GM12878 (cell line): ENCODE measurements at regions not wholly inside any gene's neighbourhood (a gene's known extent, or its start where the extent isn't known, plus 50 kb on each side); places are given as distances from the start of the nearest gene placed in this dataset.

Experiments
- ATAC-seq: fragments of 200-7000 bp; cut with Tn5 transposase; 3 replicates; pipeline ENCODE4 v1.9.1; 2020; ENCODE audit warnings: mild to moderate bottlenecking, moderate library complexity
- BruUV-seq: library from RNA; stranded (reverse); fragments of 400-500 nt; replicated peaks from 2 replicates; lab custom pipeline; 2021; lab: Mats Ljungman, UMichigan
- CTCF ChIA-PET: fragments of 300-600 bp; sonication (Branson Sonifier 250); formaldehyde crosslinking; extraction: SDS; loops from one replicate; lab custom pipeline; 2021; ENCODE audit warnings: inconsistent platforms; lab: Yijun Ruan, JAX
- POLR2A ChIA-PET: fragments of 350-600 bp; formaldehyde crosslinking; extraction: SDS; loops from one replicate; lab custom pipeline; 2021; ENCODE audit warnings: inconsistent platforms; lab: Charles Lee
- RAD21 ChIA-PET: fragments of 300-600 bp; sonication (Branson Sonifier 250); formaldehyde crosslinking; loops from one replicate; lab custom pipeline; 2023; ENCODE audit warnings: antibody characterized with exemption; ENCODE audit not compliant: unreplicated experiment; lab: Charles Lee
- SMC1A ChIA-PET: fragments of 300-600 bp; sonication (Branson Sonifier 250); formaldehyde crosslinking; loops from one replicate; lab custom pipeline; 2023; ENCODE audit not compliant: unreplicated experiment, uncharacterized antibody; lab: Charles Lee
- DNase-seq: peaks from one replicate; pipeline ENCODE4 v3.0.0-alpha.2; 2011; ENCODE audit warnings: low read depth, low spot score
- FAIRE-seq: peaks from 3 replicates; lab custom pipeline; 2011; peaks lifted over from hg19 to GRCh38; lab: Jason Lieb, UNC
- H2AFZ ChIP-seq: 2 replicates; pipeline ENCODE4 v1.6.0; 2011; ENCODE audit warnings: low read depth, low read length, control low read depth; ENCODE audit not compliant: control insufficient read depth
- H3K27ac ChIP-seq: 2 replicates; pipeline ENCODE4 v1.5.1; 2011; ENCODE audit warnings: control low read depth; ENCODE audit not compliant: control insufficient read depth, insufficient read depth
- H3K27me3 ChIP-seq, 2 experiments: replicated peaks in 1 of 2; 2 replicates each; pipeline versions ENCODE4 v1.6.0 to v1.6.1; 2011; ENCODE audit warnings: low read length in 1 of 2; ENCODE audit not compliant: control insufficient read depth in 2 of 2, insufficient read depth in 2 of 2
- H3K36me3 ChIP-seq, 2 experiments: 2 replicates each; pipeline ENCODE4 v1.5.1; 2011; ENCODE audit warnings: low read length in 1 of 2; ENCODE audit not compliant: control insufficient read depth in 2 of 2, insufficient read depth in 2 of 2
- H3K4me1 ChIP-seq: 2 replicates; pipeline ENCODE4 v1.6.1; 2011; ENCODE audit warnings: mild to moderate bottlenecking, low read length, moderate library complexity, mixed read lengths; ENCODE audit not compliant: control insufficient read depth, insufficient read depth
- H3K4me2 ChIP-seq: 2 replicates; pipeline ENCODE4 v1.6.0; 2011; ENCODE audit warnings: control low read depth; ENCODE audit not compliant: control insufficient read depth, insufficient read depth
- H3K4me3 ChIP-seq: fragments of 200-600 bp; sonication (generic); 2 replicates; pipeline ENCODE4 v1.5.1; 2016
- H3K79me2 ChIP-seq: 2 replicates; pipeline ENCODE4 v1.6.0; 2011; ENCODE audit warnings: low read length; ENCODE audit not compliant: control insufficient read depth, insufficient read depth
- H3K9ac ChIP-seq: 2 replicates; pipeline ENCODE4 v1.8.0; 2011; ENCODE audit warnings: low read length, control low read depth, mixed read lengths; ENCODE audit not compliant: control insufficient read depth, insufficient read depth
- H3K9me3 ChIP-seq: replicated peaks from 3 replicates; pipeline ENCODE4 v1.5.1; 2011; ENCODE audit warnings: mild to moderate bottlenecking, low read length; ENCODE audit not compliant: control insufficient read depth, insufficient read depth
- H4K20me1 ChIP-seq: 2 replicates; pipeline ENCODE4 v1.6.0; 2011; ENCODE audit not compliant: control insufficient read depth, insufficient read depth
- CREB1 ChIP-seq: IDR thresholded peaks from 2 replicates; pipeline ENCODE4 v1.6.1; 2012; ENCODE audit warnings: low read depth, mild to moderate bottlenecking, inconsistent platforms
- EGR1 ChIP-seq, 2 experiments: IDR thresholded peaks; 1 replicate in 1 of 2; 2 replicates in 1 of 2; pipeline ENCODE4 v1.6.1; 2011 to 2012; ENCODE audit warnings: low read depth in 2 of 2, low read length in 2 of 2, borderline replicate concordance in 1 of 2, mild to moderate bottlenecking in 1 of 2, moderate library complexity in 1 of 2
- FOXM1 ChIP-seq: IDR thresholded peaks from 2 replicates; pipeline ENCODE4 v1.6.1; 2012; ENCODE audit warnings: low read depth, mild to moderate bottlenecking, inconsistent platforms, low read length, moderate library complexity
- HDAC6 ChIP-seq: fragments of 200-600 bp; sonication (generic); IDR thresholded peaks from one replicate; pipeline ENCODE4 v1.8.0; 2017; ENCODE audit warnings: antibody characterized with exemption; ENCODE audit not compliant: unreplicated experiment
- NR2C1 ChIP-seq: fragments of 450-650 bp; IDR thresholded peaks from 2 replicates; pipeline ENCODE4 v1.6.1; 2017; ENCODE audit warnings: antibody characterized with exemption, mild to moderate bottlenecking, moderate library complexity
- SIX5 ChIP-seq: IDR thresholded peaks from 2 replicates; pipeline ENCODE4 v1.6.1; 2011; ENCODE audit warnings: mild to moderate bottlenecking, low read depth, low read length, moderate library complexity; ENCODE audit not compliant: severe bottlenecking
- SRF ChIP-seq, 2 experiments: IDR thresholded peaks; 2 replicates each; pipeline ENCODE4 v1.6.1; 2011; ENCODE audit warnings: low read depth in 2 of 2, low read length in 2 of 2, mild to moderate bottlenecking in 1 of 2, moderate library complexity in 1 of 2
- SUZ12 ChIP-seq: fragments of 200-600 bp; sonication (generic); IDR thresholded peaks from one replicate; pipeline ENCODE4 v1.6.1; 2018; ENCODE audit warnings: antibody characterized with exemption, mild to moderate bottlenecking; ENCODE audit not compliant: unreplicated experiment
- TAF1 ChIP-seq: IDR thresholded peaks from 2 replicates; pipeline ENCODE4 v1.6.1; 2011; ENCODE audit warnings: mild to moderate bottlenecking, low read depth, low read length, borderline replicate concordance
- WGBS: methylation state at CpG from one replicate; pipeline ENCODE4 v1.1.6; 2016; ENCODE audit warnings: low lambda C conversion rate; ENCODE audit not compliant: insufficient replicate concordance, insufficient coverage; ENCODE audit errors: missing lambda C conversion rate; 5-methylcytosine and 5-hydroxymethylcytosine counted together
- in situ Hi-C: fragments of 300-500 bp; cut with MboI; formaldehyde crosslinking; loops from 9 replicates; pipeline ENCODE4 v1.14.3; 2018; ENCODE audit warnings: mixed read lengths
- intact Hi-C: fragments of 100-400 bp; cut with micrococcal nuclease; formaldehyde crosslinking; loops from one replicate; pipeline ENCODE4 v1.14.2; 2022; ENCODE audit not compliant: unreplicated experiment
- TF ChIP-seq, protein P1 (sequence below): fragments of 450-650 bp; IDR thresholded peaks from 2 replicates; pipeline ENCODE4 v1.6.1; 2017; ENCODE audit warnings: mild to moderate bottlenecking, moderate library complexity
- TF ChIP-seq, protein P2 (sequence below): IDR thresholded peaks from 2 replicates; pipeline ENCODE4 v1.6.1; 2012; ENCODE audit warnings: low read depth, low read length, improper control_type of control experiment
- TF ChIP-seq, protein P3 (sequence below): fragments of 450-650 bp; IDR thresholded peaks from 2 replicates; pipeline ENCODE4 v1.6.1; 2017; ENCODE audit warnings: borderline replicate concordance

DNA sequence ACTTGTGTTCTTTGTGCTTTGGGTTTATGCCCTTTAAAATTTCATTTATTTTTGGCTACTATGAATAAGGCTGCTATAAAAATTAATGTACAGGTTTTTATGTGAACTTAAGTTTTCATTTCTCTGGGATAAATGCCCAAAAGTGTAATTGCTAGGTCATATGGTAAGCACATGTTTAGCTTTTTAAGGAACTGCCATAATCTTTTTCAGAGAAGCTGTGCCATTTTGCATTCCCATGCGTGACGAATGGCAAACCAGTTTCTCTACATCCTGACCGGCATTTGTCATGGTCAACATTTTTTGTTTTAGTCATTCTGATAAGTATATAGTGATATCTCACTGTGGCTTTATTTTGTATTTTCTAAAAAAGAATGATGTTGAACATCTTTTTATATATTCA is 236.0 kb upstream of the SGK1 start (continued):
- TF ChIP-seq, protein P1, sequence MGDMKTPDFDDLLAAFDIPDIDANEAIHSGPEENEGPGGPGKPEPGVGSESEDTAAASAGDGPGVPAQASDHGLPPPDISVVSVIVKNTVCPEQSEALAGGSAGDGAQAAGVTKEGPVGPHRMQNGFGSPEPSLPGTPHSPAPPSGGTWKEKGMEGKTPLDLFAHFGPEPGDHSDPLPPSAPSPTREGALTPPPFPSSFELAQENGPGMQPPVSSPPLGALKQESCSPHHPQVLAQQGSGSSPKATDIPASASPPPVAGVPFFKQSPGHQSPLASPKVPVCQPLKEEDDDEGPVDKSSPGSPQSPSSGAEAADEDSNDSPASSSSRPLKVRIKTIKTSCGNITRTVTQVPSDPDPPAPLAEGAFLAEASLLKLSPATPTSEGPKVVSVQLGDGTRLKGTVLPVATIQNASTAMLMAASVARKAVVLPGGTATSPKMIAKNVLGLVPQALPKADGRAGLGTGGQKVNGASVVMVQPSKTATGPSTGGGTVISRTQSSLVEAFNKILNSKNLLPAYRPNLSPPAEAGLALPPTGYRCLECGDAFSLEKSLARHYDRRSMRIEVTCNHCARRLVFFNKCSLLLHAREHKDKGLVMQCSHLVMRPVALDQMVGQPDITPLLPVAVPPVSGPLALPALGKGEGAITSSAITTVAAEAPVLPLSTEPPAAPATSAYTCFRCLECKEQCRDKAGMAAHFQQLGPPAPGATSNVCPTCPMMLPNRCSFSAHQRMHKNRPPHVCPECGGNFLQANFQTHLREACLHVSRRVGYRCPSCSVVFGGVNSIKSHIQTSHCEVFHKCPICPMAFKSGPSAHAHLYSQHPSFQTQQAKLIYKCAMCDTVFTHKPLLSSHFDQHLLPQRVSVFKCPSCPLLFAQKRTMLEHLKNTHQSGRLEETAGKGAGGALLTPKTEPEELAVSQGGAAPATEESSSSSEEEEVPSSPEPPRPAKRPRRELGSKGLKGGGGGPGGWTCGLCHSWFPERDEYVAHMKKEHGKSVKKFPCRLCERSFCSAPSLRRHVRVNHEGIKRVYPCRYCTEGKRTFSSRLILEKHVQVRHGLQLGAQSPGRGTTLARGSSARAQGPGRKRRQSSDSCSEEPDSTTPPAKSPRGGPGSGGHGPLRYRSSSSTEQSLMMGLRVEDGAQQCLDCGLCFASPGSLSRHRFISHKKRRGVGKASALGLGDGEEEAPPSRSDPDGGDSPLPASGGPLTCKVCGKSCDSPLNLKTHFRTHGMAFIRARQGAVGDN: no peak
- no peak for TF ChIP-seq TAF1
- TF ChIP-seq FOXM1: no peak

DNA sequence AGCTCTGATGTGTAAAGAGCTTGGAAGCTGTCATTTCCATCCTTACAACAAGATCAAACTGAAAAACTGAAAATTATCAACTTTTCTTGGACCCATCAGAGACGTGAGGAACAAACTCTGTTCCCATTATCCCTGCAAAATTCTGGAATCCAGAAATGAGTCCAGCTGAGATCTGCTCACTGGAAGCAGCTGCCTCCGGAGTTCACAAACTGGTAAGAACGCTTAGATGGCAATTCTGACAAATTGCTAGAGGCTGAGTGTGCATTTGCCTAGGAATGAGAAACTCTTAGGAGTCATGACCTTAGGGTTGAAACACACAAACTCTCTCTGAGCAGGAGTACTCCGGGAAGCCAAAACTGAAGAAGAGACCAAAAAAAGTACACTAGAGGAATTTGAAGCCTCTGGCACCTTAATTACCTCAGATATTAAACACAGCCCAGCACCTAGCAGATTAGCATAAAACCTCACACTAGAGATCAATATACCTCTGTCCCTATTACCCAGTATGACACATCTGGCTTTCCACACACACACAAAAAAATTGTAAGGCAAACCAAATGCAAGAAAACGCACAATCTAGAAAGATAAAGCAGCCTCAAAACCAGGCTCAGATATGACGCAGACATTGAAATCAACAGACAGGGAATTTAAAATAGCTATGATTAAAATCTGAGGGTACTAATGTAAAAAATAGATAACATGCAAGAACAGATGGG is 233.5 kb upstream of the SGK1 start:
- DNase-seq (no peak), FAIRE-seq (no peak), ATAC-seq (no peak)
- ChIA-PET RAD21 (no interaction called here), SMC1A (interaction anchor here (0.8 kb wide), 1 partner anchor 89 kb away, joined by 3 read pairs; no protein-coding TSS in a partner anchor), CTCF (no interaction called here), POLR2A (interaction anchor here (0.6 kb wide), 1 partner anchor 1308 kb away, joined by 3 read pairs; no protein-coding TSS in a partner anchor)
- H2AFZ ChIP-seq: no peak overlapping the region
- H3K4me3 ChIP-seq: no peak overlapping the region
- H3K4me1 ChIP-seq: no peaks in the 10 kb centered on the region
- in situ Hi-C loops (no loop called here), intact Hi-C loops (no loop called here)
- H3K9me3 ChIP-seq: no peaks in the 10 kb centered on the region
- no peaks in the 10 kb centered on the region for H4K20me1 ChIP-seq
- H3K27ac ChIP-seq: no peak overlapping the region
- no peak overlapping the region for H3K9ac ChIP-seq
- WGBS: 29% methylated on average over 6 of the region's 6 CpGs
- H3K36me3 ChIP-seq: no peaks in the 10 kb centered on the region
- H3K79me2 ChIP-seq: no peaks in the 10 kb centered on the region
- no peaks in the 10 kb centered on the region for H3K27me3 ChIP-seq
- TF ChIP-seq, protein P2, sequence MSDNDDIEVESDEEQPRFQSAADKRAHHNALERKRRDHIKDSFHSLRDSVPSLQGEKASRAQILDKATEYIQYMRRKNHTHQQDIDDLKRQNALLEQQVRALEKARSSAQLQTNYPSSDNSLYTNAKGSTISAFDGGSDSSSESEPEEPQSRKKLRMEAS: no peak
- TF ChIP-seq CREB1 (no peak), SUZ12 (no peak), SIX5 (no peak), SRF (IDR thresholded peaks at IDR 0.05; ENCODE audit: low read depth in 2 of 2, low read length in 2 of 2) (no peak), NR2C1 (no peak), EGR1 (IDR thresholded peaks at IDR 0.05; ENCODE audit: borderline replicate concordance in 1 of 2, low read depth in 2 of 2, low read length in 2 of 2) (no peak), HDAC6 (no peak)
- TF ChIP-seq, protein P3, sequence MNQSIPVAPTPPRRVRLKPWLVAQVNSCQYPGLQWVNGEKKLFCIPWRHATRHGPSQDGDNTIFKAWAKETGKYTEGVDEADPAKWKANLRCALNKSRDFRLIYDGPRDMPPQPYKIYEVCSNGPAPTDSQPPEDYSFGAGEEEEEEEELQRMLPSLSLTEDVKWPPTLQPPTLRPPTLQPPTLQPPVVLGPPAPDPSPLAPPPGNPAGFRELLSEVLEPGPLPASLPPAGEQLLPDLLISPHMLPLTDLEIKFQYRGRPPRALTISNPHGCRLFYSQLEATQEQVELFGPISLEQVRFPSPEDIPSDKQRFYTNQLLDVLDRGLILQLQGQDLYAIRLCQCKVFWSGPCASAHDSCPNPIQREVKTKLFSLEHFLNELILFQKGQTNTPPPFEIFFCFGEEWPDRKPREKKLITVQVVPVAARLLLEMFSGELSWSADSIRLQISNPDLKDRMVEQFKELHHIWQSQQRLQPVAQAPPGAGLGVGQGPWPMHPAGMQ: no peak
- no peak overlapping the region for H3K4me2 ChIP-seq
- BruUV-seq: no TSS peak
